WERI-Rb-1 (cell line): ENCODE measurements at regions not wholly inside any gene's neighbourhood (a gene's known extent, or its start where the extent isn't known, plus 50 kb on each side); places are given as distances from the start of the nearest gene placed in this dataset.

Experiments used
- DNase-seq: peaks from one replicate; pipeline ENCODE4 v3.0.0-alpha.2; 2020
- H3K27ac ChIP-seq: fragments of 250-450 bp; sonication (Bioruptor Pico); 2 replicates; pipeline ENCODE4 v1.5.1; 2020; ENCODE audit warnings: mild to moderate bottlenecking, moderate library complexity
- H3K27me3 ChIP-seq: fragments of 250-450 bp; sonication (Bioruptor Pico); 2 replicates; pipeline ENCODE4 v1.5.1; 2021; ENCODE audit warnings: mild to moderate bottlenecking, low read depth, moderate library complexity; ENCODE audit not compliant: insufficient read depth, severe bottlenecking
- H3K36me3 ChIP-seq: fragments of 250-450 bp; sonication (Bioruptor Pico); 2 replicates; pipeline ENCODE4 v1.5.1; 2020; ENCODE audit warnings: mild to moderate bottlenecking, moderate library complexity
- H3K4me3 ChIP-seq: 2 replicates; pipeline ENCODE4 v1.5.1; 2011; ENCODE audit warnings: low read depth, mild to moderate bottlenecking, control low read depth, low read length
- H3K9me3 ChIP-seq: fragments of 250-450 bp; sonication (Bioruptor Pico); 2 replicates; pipeline ENCODE4 v1.5.1; 2021; ENCODE audit warnings: mild to moderate bottlenecking, moderate library complexity; ENCODE audit not compliant: severe bottlenecking
- CTCF ChIP-seq: IDR thresholded peaks from 2 replicates; pipeline ENCODE4 v1.5.1; 2011; ENCODE audit warnings: low read depth, mild to moderate bottlenecking, control low read depth, inconsistent platforms, low read length

- Histone ChIP-seq H3K27me3 (no peaks in the 10 kb centered on the region), H3K36me3 (no peaks in the 10 kb centered on the region), H3K27ac (no peak overlapping the region), H3K9me3 (no peaks in the 10 kb centered on the region), H3K4me3 (no peak overlapping the region)
- no peak for TF ChIP-seq CTCF
- no peak for DNase-seq
Observed at GRCh38 chr4:130172156-130172555, 1076.2 kb downstream of the C4orf33 start.

- Histone ChIP-seq H3K9me3 (no peaks in the 10 kb centered on the region), H3K27me3 (no peaks in the 10 kb centered on the region), H3K36me3 (no peaks in the 10 kb centered on the region), H3K4me3 (no peak overlapping the region), H3K27ac (no peak overlapping the region)
- no peak for TF ChIP-seq CTCF
- no peak for DNase-seq
Observed at GRCh38 chr4:130178106-130178505, 1082.2 kb downstream of the C4orf33 start.

GRCh38 chr4:130183096-130183495, 1087.1 kb downstream of the C4orf33 start:
- TF ChIP-seq CTCF, result no peak

GRCh38 chr4:130183766-130184165, 1087.8 kb downstream of the C4orf33 start:
- H3K9me3 ChIP-seq, result no peaks in the 10 kb centered on the region
- no peaks in the 10 kb centered on the region for H3K36me3 ChIP-seq
- no peak overlapping the region for H3K4me3 ChIP-seq
- H3K27me3 ChIP-seq, result no peaks in the 10 kb centered on the region
- no peak for DNase-seq
- no peak for TF ChIP-seq CTCF
- H3K27ac ChIP-seq, result no peak overlapping the region

More at GRCh38 chr4:130183096-130183495, 1087.1 kb downstream of the C4orf33 start:
- Histone ChIP-seq H3K9me3 (no peaks in the 10 kb centered on the region), H3K27me3 (no peaks in the 10 kb centered on the region), H3K36me3 (no peaks in the 10 kb centered on the region), H3K4me3 (no peak overlapping the region), H3K27ac (no peak overlapping the region)
- DNase-seq, result no peak

GRCh38 chr4:130185123-130185522, 1089.2 kb downstream of the C4orf33 start:
- no peaks in the 10 kb centered on the region for H3K36me3 ChIP-seq
- no peaks in the 10 kb centered on the region for H3K9me3 ChIP-seq
- no peak for TF ChIP-seq CTCF
- no peaks in the 10 kb centered on the region for H3K27me3 ChIP-seq
- H3K4me3 ChIP-seq, result no peak overlapping the region
- no peak overlapping the region for H3K27ac ChIP-seq
- no peak for DNase-seq

- no peak for DNase-seq
- TF ChIP-seq CTCF, result no peak
- Histone ChIP-seq H3K9me3 (no peaks in the 10 kb centered on the region), H3K4me3 (no peak overlapping the region), H3K27ac (no peak overlapping the region), H3K27me3 (no peaks in the 10 kb centered on the region), H3K36me3 (no peaks in the 10 kb centered on the region)
Observed at GRCh38 chr4:130186931-130187330, 1091.0 kb downstream of the C4orf33 start.
